Ascending aorta (tissue), 2 donors: ENCODE measurements at regions not wholly inside any gene's neighbourhood (a gene's known extent, or its start where the extent isn't known, plus 50 kb on each side); places are given as distances from the start of the nearest gene placed in this dataset.

Experiments
- DNase-seq, 2 donors: peaks; one replicate each; pipeline ENCODE4 v3.0.0-alpha.2; 2019; ENCODE audit warnings: low spot score in 2 of 2
- H3K27ac ChIP-seq, 2 donors: fragments of 200-600 bp; sonication (generic); one replicate each; pipeline ENCODE4 v1.5.1; 2016 to 2017; ENCODE audit warnings: mild to moderate bottlenecking in 1 of 2
- H3K27me3 ChIP-seq: fragments of 200-600 bp; sonication (generic); one replicate; pipeline ENCODE4 v1.5.1; 2017
- H3K36me3 ChIP-seq, 2 donors: fragments of 200-600 bp; sonication (generic); one replicate each; pipeline ENCODE4 v1.5.1; 2016
- H3K4me1 ChIP-seq, 2 donors: fragments of 200-600 bp; sonication (generic); one replicate each; pipeline ENCODE4 v1.5.1; 2016 to 2017; ENCODE audit warnings: mild to moderate bottlenecking in 1 of 2
- H3K4me3 ChIP-seq, 2 donors: fragments of 200-600 bp; sonication (generic); one replicate each; pipeline ENCODE4 v1.5.1; 2016 to 2017; ENCODE audit warnings: mild to moderate bottlenecking in 1 of 2
- H3K9me3 ChIP-seq, 2 donors: fragments of 200-600 bp; sonication (generic); one replicate each; pipeline ENCODE4 v1.5.1; 2016
- intact Hi-C: fragments of 100-400 bp; cut with DNase I; formaldehyde crosslinking; loops from one replicate; pipeline ENCODE4 v1.15.1; 2023
- TF ChIP-seq, protein P1 (sequence below), 3 experiments: fragments of 200-600 bp in 2 of 3; fragments of 450-650 bp in 1 of 3; sonication (generic) in 2 of 3; IDR thresholded peaks; one replicate each; pipeline ENCODE4 v1.5.1; 2016 to 2019; ENCODE audit warnings: antibody characterized with exemption in 3 of 3, mild to moderate bottlenecking in 1 of 3, moderate library complexity in 1 of 3

GRCh38 chr13:30151388-30151787, 156.0 kb downstream of the KATNAL1 start:
- H3K27ac ChIP-seq, result no peak overlapping the region
- H3K36me3 ChIP-seq, result no peaks in the 10 kb centered on the region
- intact Hi-C loops, result no loop called here
- TF ChIP-seq, protein P1, sequence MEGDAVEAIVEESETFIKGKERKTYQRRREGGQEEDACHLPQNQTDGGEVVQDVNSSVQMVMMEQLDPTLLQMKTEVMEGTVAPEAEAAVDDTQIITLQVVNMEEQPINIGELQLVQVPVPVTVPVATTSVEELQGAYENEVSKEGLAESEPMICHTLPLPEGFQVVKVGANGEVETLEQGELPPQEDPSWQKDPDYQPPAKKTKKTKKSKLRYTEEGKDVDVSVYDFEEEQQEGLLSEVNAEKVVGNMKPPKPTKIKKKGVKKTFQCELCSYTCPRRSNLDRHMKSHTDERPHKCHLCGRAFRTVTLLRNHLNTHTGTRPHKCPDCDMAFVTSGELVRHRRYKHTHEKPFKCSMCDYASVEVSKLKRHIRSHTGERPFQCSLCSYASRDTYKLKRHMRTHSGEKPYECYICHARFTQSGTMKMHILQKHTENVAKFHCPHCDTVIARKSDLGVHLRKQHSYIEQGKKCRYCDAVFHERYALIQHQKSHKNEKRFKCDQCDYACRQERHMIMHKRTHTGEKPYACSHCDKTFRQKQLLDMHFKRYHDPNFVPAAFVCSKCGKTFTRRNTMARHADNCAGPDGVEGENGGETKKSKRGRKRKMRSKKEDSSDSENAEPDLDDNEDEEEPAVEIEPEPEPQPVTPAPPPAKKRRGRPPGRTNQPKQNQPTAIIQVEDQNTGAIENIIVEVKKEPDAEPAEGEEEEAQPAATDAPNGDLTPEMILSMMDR (IDR thresholded peaks at IDR 0.05), result no peak
- no peak overlapping the region for H3K4me3 ChIP-seq
- no peaks in the 10 kb centered on the region for H3K27me3 ChIP-seq
- H3K9me3 ChIP-seq, result no peaks in the 10 kb centered on the region
- H3K4me1 ChIP-seq, result no peaks in the 10 kb centered on the region
- no peak for DNase-seq

DNA sequence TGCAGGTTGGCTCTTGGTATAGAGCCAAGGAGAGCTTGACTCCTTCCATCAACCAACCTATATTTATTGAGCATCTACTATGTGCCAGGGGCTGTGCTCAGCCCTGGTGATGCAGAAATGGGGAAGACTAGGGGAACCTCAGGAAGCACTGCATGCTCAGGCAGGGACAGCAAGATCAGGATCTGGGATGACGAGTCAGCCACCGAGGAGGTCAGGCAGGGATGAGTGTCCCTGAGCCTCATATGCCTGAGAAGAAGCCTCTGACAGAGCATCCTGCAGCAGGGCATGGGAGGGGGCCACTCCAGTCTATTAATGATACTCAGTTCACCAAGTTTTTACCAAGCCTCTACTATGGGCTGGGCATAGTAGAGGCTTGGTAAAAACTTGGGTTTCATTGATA, 158.1 kb downstream of the KATNAL1 start:
- Histone ChIP-seq H3K27me3 (no peaks in the 10 kb centered on the region), H3K27ac (no peak overlapping the region), H3K36me3 (no peaks in the 10 kb centered on the region), H3K9me3 (no peaks in the 10 kb centered on the region), H3K4me1 (no peaks in the 10 kb centered on the region), H3K4me3 (no peak overlapping the region)
- TF ChIP-seq, protein P1 (IDR thresholded peaks at IDR 0.05), result no peak
- intact Hi-C loops, result no loop called here
- DNase-seq, result no peak

DNA sequence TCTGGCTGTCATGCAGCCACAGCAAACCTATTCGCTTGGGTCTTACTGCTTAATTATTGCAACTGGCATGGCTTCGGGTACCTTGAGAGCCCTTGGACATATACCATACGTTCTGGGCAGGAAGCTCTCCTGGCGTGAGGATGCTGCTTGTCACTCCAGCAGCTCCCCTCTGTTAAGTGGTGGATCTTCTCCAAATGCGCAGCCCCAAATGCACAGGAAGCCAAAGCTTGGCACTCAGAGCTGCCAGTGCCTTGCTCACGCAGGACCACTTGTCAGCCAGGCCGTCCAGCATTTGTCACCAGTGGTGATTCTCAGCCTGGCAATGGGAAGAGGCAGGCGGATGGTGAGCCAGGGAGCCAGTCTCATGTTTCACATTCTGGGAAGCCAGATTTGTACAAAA, 158.6 kb downstream of the KATNAL1 start:
- Histone ChIP-seq H3K9me3 (no peaks in the 10 kb centered on the region), H3K27ac (no peak overlapping the region), H3K4me3 (no peak overlapping the region), H3K36me3 (no peaks in the 10 kb centered on the region), H3K4me1 (no peaks in the 10 kb centered on the region), H3K27me3 (no peaks in the 10 kb centered on the region)
- intact Hi-C loops, result no loop called here
- TF ChIP-seq, protein P1 (IDR thresholded peaks at IDR 0.05), result no peak
- no peak for DNase-seq

GRCh38 chr13:30148171-30148754, 159.1 kb downstream of the KATNAL1 start:
- no peak overlapping the region for H3K4me3 ChIP-seq
- H3K9me3 ChIP-seq, result no peaks in the 10 kb centered on the region
- H3K4me1 ChIP-seq, result peaks cover 0 to under 1% of the 10 kb centered on the region in 2 donors
- H3K36me3 ChIP-seq, result no peaks in the 10 kb centered on the region
- no peak for DNase-seq
- TF ChIP-seq, protein P1 (IDR thresholded peaks at IDR 0.05), result no peak
- intact Hi-C loops, result no loop called here
- no peak overlapping the region for H3K27ac ChIP-seq
- no peaks in the 10 kb centered on the region for H3K27me3 ChIP-seq

DNA sequence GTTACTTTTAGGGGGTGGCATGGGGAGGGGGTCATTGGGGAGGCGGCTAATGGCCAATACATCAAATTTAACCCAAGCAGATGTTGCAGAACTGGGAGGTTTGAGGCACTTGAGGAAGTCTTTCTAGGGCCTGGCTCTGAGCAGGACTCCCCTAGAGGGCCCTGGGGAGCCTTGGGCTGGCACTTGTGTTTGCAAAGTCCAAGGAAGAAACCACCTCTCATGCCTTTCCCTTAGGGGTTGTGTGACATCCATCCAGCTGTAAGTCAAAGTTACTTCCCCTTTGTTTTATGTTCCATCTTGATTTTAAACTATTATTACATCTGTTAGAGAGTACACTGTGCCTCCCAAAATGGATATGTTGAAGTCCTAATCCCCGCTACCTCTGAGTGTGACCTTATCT, 159.9 kb downstream of the KATNAL1 start:
- H3K27me3 ChIP-seq, result no peaks in the 10 kb centered on the region
- H3K4me1 ChIP-seq, result peaks cover 0 to 2% of the 10 kb centered on the region in 2 donors
- no peak overlapping the region for H3K27ac ChIP-seq
- H3K36me3 ChIP-seq, result no peaks in the 10 kb centered on the region
- no peak for DNase-seq
- no peaks in the 10 kb centered on the region for H3K9me3 ChIP-seq
- H3K4me3 ChIP-seq, result no peak overlapping the region
- intact Hi-C loops, result no loop called here
- TF ChIP-seq, protein P1 (IDR thresholded peaks at IDR 0.05), result no peak

- Histone ChIP-seq H3K4me3 (no peak overlapping the region), H3K27ac (no peak overlapping the region), H3K4me1 (peaks cover 0 to 2% of the 10 kb centered on the region in 2 donors), H3K27me3 (no peaks in the 10 kb centered on the region), H3K9me3 (no peaks in the 10 kb centered on the region), H3K36me3 (no peaks in the 10 kb centered on the region)
- intact Hi-C loops, result no loop called here
- TF ChIP-seq, protein P1 (IDR thresholded peaks at IDR 0.05), result no peak
- DNase-seq, result no peak
Observed at GRCh38 chr13:30147015-30147414, 160.3 kb downstream of the KATNAL1 start.
